ENCODE measurements at regions not wholly inside any gene's neighbourhood (a gene's known extent, or its start where the extent isn't known, plus 50 kb on each side); places are given as distances from the start of the nearest gene placed in this dataset.
A peak's percentile ranks its signal among the peaks of the same experiment; 100 is the strongest.
"Not testable (repeated sequence)": the region's sequence is repeated elsewhere in the genome, so short reads cannot be mapped to it uniquely, and the experiment has no call there.

GRCh38 chr15:38809621-38810020 lies 245.0 kb upstream of the RASGRP1 start:
- DNase-seq (ENCODE audit: low read depth in 2 of 2) = no peak

GRCh38 chr15:38810686-38811085 lies 246.1 kb upstream of the RASGRP1 start:
- no peak for DNase-seq (ENCODE audit: low read depth in 2 of 2)

DNA sequence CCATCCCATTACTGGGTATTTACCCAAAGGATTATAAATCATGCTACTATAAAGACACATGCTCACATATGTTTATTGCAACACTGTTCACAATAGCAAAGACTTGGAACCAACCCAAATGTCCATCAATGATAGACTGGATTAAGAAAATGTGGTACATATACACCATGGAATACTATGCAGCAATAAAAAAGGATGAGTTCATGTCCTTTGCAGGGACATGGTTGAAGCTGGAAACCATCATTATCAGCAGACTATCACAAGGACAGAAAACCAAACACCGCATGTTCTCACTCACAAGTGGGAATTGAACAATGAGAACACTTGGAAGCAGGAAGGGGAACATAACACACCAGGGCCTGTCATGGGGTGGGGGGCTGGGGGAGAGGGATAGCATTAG lies 249.6 kb upstream of the RASGRP1 start:
- not testable (repeated sequence) for DNase-seq (ENCODE audit: low read depth in 2 of 2)

DNA sequence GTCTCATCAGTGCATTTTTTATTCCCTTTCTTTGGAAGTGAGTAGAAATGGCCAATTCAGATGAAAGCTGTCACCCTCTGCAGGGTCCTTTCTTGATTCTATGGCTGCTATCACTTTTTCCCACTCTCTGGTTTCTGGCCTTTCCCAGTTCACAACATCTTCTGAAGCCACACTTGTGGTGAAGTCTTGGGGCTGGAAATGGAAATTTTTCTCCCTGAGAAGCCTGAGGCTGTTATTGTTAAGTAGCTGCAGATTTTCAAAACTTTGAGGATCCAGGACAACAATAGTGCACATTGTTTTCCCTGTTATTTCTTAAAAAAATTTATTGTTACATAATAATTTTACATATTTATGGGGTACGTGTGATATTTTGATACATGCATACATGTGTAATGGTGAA lies 250.3 kb upstream of the RASGRP1 start:
- DNase-seq (ENCODE audit: low read depth in 2 of 2) = no peak

DNA sequence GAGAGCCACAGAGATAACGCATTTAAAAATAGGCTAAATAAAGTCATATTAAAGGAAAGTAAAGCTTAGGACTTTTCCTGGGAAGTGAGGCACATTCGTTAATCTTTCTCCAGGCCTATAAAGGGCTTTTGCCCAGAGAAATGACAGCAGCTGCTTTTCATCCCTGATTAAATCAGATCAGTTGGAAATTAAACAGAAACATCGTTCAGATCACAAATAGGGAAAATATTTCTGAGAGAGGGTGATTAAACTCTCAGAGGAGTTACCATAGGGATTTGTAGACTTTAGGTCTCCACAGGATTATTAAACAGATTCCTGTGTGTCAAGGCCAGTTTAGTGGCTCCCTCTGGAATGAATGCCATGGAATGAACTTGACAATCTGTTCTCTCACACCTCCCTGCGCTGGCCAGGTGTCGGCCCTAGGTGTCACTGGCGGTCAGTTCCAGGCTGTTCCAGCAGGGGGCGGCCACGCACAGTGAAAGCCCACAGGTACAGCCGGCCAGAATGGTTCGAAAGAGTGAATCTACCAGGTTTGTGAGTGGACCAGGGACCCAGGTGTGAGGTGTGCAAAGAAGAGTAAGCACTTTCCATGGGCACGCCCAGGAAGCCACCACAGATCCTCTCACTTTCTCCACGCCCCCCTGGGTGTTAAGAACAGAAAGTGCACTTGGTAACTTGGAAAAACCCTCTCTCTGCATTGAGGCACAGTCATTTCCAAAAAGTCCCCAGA lies 253.0 kb upstream of the RASGRP1 start:
- DNase-seq (ENCODE audit: low read depth in 2 of 2) = peak; percentile 65 to 78

- no peak for DNase-seq (ENCODE audit: low read depth in 2 of 2)
These were observed 253.7 kb upstream of the RASGRP1 start for GRCh38 chr15:38818157-38818790.

DNA sequence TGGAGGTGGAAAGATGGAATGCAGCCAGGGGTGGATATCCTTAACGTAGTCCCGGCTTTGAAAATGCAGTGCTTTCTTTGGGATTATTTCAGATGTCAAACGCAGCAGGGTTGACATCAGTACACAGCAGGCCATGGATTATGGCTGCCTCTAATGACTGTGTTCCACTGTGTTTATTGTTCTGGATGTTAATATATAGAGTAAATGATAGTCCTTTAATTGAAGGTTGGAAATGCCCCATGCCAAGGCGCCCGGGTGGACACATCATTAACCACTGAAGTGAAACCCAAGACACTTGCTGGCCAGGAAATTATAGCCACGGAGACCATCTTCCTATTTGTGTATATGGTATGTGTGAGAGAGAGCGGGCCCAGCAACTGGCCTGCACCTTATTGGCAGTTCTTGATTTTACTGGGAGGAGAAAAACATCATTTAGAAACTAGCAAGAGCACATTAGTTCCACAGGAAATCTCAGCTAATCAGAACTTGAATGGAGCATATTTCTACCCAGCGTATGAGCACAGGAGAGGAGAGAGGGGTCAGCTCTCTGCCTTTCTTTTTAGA lies 254.9 kb upstream of the RASGRP1 start:
- DNase-seq (ENCODE audit: low read depth in 2 of 2) = no peak

DNA sequence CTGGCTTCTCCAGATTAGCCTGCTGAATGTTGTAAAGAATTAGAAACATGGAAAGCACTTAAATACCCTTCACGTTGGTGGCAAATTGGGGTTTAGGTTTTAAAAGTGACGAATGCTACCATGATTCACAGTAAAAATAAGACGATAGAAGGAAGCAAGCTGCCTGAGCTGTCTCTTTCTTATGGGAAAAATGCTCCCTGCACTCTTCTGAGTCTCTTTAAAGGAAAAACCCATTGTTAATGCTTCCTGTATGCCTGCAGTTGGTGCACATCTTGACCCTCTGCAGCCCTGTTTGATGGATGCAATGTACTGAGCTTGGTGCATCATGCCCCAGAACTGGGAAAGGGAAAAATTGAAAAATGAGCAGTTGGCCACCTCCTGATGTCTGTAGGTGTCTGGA lies 258.6 kb upstream of the RASGRP1 start:
- no peak for DNase-seq (ENCODE audit: low read depth in 2 of 2)

DNA sequence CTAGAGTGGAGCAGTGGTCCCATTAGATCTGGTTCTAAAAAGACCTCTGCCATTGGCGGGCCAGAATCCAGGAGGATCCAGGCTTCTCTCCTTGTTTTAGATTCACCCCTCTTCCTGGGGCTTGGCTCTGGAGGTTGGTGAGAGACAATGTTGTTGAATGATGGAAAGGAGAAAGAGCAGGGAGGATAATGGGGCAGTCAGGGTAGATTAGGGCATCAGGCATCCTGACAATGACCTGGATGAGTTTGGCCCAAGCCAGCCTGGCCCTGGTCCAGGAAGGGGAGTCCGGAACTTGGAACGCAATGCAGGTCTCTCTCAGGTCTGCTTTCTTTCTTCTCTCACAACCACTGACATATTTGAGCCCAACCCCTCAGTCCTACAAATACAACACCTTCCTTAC lies 260.1 kb upstream of the RASGRP1 start:
- no peak for DNase-seq (ENCODE audit: low read depth in 2 of 2)

GRCh38 chr15:38826880-38827279 lies 262.3 kb upstream of the RASGRP1 start:
- no peak for DNase-seq (ENCODE audit: low read depth in 2 of 2)

DNA sequence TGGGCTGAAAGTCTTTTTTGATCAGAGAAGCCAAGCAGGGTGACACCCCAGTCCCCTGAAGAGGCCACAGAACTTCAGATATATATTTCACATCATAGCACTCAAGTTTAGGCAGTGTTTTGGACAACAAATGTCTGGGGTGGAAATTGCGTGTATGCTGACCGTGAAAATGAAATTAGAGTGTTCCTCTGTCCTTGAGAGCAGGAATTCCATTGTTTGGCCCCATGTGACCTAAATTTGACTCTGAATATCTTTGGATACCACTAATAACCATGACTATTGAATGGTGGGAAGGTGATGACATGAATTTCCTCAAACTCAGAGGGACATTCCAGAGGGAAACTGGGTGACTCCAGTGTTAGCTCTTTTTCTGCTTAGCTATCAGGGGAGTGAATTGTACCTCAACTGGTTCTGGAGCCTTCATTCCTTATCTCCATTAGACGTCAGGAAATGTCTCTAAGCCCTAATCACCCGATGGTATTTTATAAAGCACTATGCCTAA lies 263.5 kb upstream of the RASGRP1 start:
- DNase-seq (ENCODE audit: low read depth in 2 of 2) = no peak

DNA sequence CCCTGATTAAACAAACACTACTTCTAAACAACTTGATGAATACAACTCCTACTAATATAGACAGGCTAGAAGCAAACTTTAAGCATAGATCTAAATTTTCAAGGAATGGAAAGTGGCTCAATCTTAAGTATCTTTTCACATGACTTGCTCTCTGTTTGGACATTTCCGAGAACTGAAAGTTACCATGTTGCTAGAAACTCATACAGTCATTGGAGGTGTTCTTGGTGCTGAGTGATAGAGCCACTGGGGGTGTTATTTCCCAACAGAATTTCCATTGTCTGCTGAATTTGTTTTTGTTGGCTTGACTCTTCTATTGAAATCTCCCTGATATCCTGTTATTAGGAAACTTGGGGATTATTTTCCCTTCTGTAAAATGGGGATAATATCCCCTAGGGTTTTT lies 264.5 kb upstream of the RASGRP1 start:
- DNase-seq (ENCODE audit: low read depth in 2 of 2) = no peak

- DNase-seq (ENCODE audit: low read depth in 2 of 2) = no peak
These were observed 277.6 kb upstream of the RASGRP1 start for GRCh38 chr15:38842226-38842625.

DNA sequence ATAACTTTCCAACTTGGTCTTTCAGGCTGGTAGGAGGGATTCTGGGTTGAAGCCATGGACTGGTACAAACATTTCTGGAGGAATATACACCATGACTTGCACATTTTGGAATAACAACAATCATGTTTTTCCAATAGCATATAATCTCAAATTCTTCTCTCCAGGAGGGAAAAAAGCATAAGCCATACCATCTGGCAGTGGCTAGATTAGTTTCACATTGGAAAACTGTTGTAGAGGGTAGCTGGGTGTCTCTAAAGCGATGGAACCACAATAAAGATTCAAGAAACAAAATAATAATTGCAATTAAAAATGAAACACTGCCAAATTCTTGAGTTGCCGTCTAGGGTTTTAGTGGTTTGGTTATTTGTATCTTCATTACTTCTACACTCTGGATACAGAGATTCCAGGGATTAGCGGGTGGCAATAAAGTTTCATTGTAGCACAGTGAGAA lies 278.5 kb upstream of the RASGRP1 start:
- DNase-seq (ENCODE audit: low read depth in 2 of 2) = no peak

- no peak for DNase-seq (ENCODE audit: low read depth in 2 of 2)
These were observed 279.3 kb upstream of the RASGRP1 start for GRCh38 chr15:38843736-38844590.

DNA sequence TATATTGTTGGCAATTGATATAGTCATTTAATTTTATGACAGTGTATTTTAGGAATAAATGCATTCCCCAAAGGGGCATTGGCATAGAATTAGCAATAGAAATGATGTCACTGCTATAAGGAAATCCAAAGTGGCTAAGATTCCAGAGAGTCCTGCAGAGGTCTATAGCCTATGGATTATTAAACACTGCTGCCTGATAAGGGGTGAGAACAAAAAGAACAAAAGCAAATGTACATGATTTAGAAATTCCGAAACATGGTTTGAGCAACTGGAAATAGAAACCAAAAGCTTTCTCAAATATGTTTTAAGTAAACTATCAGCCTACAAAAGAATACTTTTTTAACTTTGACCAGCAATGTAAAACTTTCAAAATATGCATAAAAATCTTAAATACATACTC lies 280.1 kb upstream of the RASGRP1 start:
- no peak for DNase-seq (ENCODE audit: low read depth in 2 of 2)

DNA sequence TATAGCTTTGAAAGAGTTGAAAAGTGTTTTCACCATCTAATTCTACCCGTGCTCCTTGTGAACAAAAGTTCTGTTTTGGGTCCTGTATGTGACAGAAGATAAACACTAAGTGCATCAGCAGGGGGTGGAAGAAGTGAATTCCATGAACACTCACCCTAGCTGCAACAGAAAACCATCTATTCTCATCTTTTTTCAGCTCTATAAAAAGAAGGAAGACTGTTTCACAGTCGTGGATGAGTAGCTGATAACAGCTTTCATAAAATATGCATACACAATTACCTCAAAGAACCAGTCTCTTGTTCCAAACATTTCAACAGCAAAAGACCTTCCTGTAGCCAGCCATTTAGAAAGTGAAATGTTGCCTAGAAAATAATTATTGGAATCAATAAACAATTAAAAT lies 281.7 kb upstream of the RASGRP1 start:
- no peak for DNase-seq (ENCODE audit: low read depth in 2 of 2)

DNA sequence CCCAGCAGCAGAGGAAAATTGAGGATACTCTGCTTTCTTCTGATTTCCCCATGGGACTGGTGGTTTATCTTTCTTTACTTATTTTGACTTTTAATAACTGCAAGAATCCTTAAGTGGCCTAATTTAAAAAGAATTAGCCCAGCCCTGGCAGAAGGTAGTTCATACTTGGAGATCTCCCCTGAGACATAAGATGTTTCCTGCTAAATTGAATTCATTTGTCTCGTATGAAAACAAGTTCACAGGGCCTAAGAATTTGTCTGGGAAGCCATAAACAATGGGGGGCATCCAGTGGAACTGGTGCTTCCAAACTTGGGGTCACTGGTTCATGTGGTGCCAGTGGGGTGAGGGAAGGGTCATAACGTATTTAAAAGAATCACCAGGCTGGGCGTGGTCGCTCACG lies 283.1 kb upstream of the RASGRP1 start:
- DNase-seq (ENCODE audit: low read depth in 2 of 2) = no peak

DNA sequence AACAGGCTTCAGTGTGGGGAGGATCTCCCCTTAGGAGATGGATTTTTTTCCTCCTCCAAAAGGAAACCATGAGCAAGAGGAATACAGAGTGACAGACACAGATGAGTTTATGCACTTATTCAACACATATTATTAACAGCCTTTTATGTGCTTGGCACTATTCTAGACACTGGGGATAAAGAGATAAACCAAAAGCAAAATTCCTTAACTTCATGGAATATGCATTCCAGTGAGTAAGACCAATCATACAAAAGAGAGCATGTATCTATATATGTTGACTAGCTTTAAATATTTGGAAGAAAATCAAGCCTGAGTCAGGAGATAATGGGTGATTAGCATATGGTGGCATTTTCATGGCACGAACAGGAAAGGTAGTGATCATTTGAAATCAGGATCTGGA lies 284.4 kb upstream of the RASGRP1 start:
- DNase-seq (ENCODE audit: low read depth in 2 of 2) = no peak

DNA sequence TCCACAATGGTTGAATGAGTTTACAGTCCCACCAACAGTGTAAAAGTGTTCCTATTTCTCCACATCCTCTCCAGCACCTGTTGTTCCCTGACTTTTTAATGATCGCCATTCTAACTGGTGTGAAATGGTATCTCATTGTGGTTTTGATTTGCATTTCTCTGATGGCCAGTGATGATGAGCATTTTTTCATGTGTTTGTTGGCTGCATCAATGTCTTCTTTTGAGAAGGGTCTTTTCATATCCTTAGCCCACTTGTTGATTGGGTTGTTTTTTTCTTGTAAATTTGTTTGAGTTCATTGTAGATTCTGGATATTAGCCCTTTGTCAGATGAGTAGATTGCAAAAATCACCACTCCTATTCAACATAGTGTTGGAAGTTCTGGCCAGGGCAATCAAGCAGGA lies 287.6 kb upstream of the RASGRP1 start:
- not testable (repeated sequence) for DNase-seq (ENCODE audit: low read depth in 2 of 2)

DNA sequence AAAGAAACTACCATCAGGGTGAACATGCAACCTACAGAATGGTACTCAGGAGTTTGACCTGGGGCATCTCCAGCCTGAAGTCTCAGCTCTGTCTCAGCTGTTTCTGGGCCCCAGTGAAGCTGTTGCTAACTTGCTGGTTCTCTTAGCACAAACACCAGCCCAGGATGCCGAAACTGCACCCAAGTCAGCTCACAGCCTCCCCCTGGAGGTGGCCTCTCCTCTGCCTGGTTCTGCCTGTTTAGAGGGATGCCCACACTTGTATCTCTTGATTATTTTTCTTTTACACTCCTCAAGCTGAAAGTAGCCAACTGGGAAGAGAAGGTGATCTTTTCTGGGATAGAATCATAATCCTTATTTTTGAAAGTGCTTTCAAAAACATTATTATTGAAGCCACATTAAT lies 289.0 kb upstream of the RASGRP1 start:
- peak; percentile 1 for DNase-seq (ENCODE audit: low read depth in 2 of 2)

GRCh38 chr15:38854506-38854905 lies 289.9 kb upstream of the RASGRP1 start:
- no peak for DNase-seq (ENCODE audit: low read depth in 2 of 2)
